ENCODE measurements at regions not wholly inside any gene's neighbourhood (a gene's known extent, or its start where the extent isn't known, plus 50 kb on each side); places are given as distances from the start of the nearest gene placed in this dataset.

DNA sequence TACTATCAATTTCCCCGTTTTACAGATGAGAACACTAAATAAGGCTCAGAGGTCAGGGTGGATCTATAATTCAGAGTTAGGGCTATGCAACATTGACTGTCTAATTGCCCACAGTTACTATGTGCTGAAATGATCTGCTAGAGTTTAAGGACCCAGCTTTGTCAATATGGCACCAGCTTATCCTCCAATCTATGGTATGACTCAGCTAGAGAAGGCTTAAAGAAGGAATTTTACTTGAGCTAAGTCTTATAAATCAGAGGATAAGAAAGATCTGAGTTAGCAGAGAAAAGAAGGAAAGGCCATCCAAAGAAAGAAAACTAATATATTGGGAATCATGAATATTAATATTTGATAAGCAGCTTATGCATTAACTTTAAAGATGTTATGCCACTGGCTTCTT is 78.1 kb downstream of the ASB9 start:
- Histone ChIP-seq H3K4me3 (ENCODE audit: low read length) (no peak overlapping the region), H3K36me3 (ENCODE audit: control insufficient read depth, insufficient read depth, low read length) (no peaks in the 10 kb centered on the region), H3K27ac (ENCODE audit: low read length) (no peak overlapping the region), H3K27me3 (ENCODE audit: control insufficient read depth, insufficient read depth, low read length) (peaks cover 8% of the 10 kb centered on the region), H3K4me1 (ENCODE audit: control insufficient read depth, insufficient read depth, low read length) (no peaks in the 10 kb centered on the region), H3K9me3 (replicated peaks; ENCODE audit: control insufficient read depth, low read depth, low read length) (no peaks in the 10 kb centered on the region)
- no peak for DNase-seq
- WGBS (ENCODE audit: insufficient coverage), result no CpG with 5 or more reads among the region's 1 CpG

DNA sequence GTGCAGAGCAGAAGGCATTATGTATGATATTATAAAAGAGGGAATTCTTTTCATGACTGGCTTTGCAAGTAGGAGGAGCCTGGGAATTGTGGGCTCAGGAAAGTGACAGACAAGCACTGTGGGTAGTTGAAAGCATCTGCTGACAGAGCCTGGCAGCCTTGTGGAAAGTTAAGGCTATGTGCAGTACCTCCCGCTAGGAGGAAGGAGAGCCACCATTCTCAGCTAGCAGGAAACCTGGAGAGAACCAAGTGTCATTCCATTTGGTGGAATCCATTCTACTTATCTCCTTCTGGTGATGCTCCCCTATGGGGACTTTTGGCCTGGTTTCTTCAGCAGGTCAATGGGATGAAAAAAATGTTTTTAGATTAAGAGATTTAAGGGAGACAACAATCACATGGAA is 81.8 kb downstream of the ASB9 start:
- Histone ChIP-seq H3K9me3 (replicated peaks; ENCODE audit: control insufficient read depth, low read depth, low read length) (no peaks in the 10 kb centered on the region), H3K27ac (ENCODE audit: low read length) (no peak overlapping the region), H3K4me1 (ENCODE audit: control insufficient read depth, insufficient read depth, low read length) (no peaks in the 10 kb centered on the region), H3K36me3 (ENCODE audit: control insufficient read depth, insufficient read depth, low read length) (no peaks in the 10 kb centered on the region), H3K4me3 (ENCODE audit: low read length) (no peak overlapping the region), H3K27me3 (ENCODE audit: control insufficient read depth, insufficient read depth, low read length) (peaks cover 9% of the 10 kb centered on the region)
- DNase-seq, result no peak
- no CpG with 5 or more reads among the region's 1 CpG for WGBS (ENCODE audit: insufficient coverage)

DNA sequence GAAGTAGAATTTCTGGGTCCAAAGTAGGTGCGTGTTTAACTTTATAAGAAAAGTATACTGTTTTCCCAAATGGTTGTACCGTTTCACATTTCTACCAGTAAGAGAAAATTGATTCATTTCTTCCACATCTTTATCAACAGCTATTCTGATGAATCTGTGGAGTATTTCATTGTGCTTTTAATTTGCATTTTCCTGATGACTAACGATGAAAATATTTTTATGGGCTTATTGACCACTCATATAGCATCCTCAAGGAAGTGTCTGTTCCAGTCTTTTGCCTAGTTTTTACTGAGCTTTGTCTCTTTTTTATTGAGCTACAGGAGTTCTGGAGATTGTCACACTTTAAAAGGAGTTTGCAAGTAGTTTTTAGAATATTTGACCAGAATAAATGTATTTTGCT is 92.6 kb downstream of the ASB9 start:
- DNase-seq, result no peak
- Histone ChIP-seq H3K27me3 (ENCODE audit: control insufficient read depth, insufficient read depth, low read length) (peaks cover 7% of the 10 kb centered on the region), H3K4me3 (ENCODE audit: low read length) (no peak overlapping the region), H3K9me3 (replicated peaks; ENCODE audit: control insufficient read depth, low read depth, low read length) (no peaks in the 10 kb centered on the region), H3K36me3 (ENCODE audit: control insufficient read depth, insufficient read depth, low read length) (no peaks in the 10 kb centered on the region), H3K27ac (ENCODE audit: low read length) (no peak overlapping the region), H3K4me1 (ENCODE audit: control insufficient read depth, insufficient read depth, low read length) (no peaks in the 10 kb centered on the region)
- WGBS (ENCODE audit: insufficient coverage), result no CpG with 5 or more reads among the region's 3 CpGs

DNA sequence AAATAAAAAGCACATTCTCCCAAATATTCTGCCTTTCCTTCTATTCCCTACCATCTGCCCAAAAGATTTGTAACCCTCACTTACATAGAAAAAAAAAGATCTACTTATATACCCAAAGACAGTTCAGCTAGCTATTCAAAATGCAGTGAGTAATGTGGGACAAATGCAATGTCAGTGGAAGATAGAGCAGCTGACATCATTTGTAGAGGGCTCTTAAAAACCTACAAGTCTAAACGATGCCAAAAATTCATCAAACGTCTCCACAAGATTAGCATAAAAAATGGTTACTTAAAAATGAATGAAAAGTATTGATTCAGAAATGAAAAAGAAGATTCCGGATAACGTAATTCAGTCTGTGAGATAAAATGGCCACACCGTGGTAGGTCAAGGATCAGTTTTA is 96.5 kb downstream of the ASB9 start:
- Histone ChIP-seq H3K36me3 (ENCODE audit: control insufficient read depth, insufficient read depth, low read length) (no peaks in the 10 kb centered on the region), H3K4me1 (ENCODE audit: control insufficient read depth, insufficient read depth, low read length) (no peaks in the 10 kb centered on the region), H3K9me3 (replicated peaks; ENCODE audit: control insufficient read depth, low read depth, low read length) (no peaks in the 10 kb centered on the region), H3K27me3 (ENCODE audit: control insufficient read depth, insufficient read depth, low read length) (peaks cover 4% of the 10 kb centered on the region), H3K4me3 (ENCODE audit: low read length) (no peak overlapping the region), H3K27ac (ENCODE audit: low read length) (no peak overlapping the region)
- 87% methylated on average over 3 of the region's 5 CpGs for WGBS (ENCODE audit: insufficient coverage)
- no peak for DNase-seq

DNA sequence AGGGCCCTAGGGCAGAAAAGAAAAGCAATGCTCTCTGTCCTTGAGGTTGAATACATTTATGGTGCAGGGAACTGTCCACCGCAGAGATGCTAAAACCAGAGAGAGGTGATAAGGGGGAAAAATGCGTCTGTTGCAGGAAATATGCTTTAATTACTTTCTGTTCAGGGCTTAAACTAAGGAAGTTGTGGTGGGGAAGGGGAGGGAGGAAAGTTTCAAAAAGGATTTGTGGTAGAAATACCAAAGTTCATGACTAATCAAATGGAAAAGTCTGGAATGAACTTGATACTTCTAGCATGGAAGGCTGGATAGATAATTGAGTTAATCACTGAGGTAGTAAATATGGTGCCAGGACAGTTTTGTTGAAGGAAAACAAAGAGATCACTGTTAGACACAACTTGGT is 99.0 kb downstream of the ASB9 start:
- Histone ChIP-seq H3K4me3 (ENCODE audit: low read length) (no peak overlapping the region), H3K27ac (ENCODE audit: low read length) (no peak overlapping the region), H3K9me3 (replicated peaks; ENCODE audit: control insufficient read depth, low read depth, low read length) (no peaks in the 10 kb centered on the region), H3K27me3 (ENCODE audit: control insufficient read depth, insufficient read depth, low read length) (peaks cover 4% of the 10 kb centered on the region), H3K4me1 (ENCODE audit: control insufficient read depth, insufficient read depth, low read length) (no peaks in the 10 kb centered on the region), H3K36me3 (ENCODE audit: control insufficient read depth, insufficient read depth, low read length) (no peaks in the 10 kb centered on the region)
- DNase-seq, result no peak
- WGBS (ENCODE audit: insufficient coverage), result 53% methylated on average over 2 of the region's 2 CpGs

DNA sequence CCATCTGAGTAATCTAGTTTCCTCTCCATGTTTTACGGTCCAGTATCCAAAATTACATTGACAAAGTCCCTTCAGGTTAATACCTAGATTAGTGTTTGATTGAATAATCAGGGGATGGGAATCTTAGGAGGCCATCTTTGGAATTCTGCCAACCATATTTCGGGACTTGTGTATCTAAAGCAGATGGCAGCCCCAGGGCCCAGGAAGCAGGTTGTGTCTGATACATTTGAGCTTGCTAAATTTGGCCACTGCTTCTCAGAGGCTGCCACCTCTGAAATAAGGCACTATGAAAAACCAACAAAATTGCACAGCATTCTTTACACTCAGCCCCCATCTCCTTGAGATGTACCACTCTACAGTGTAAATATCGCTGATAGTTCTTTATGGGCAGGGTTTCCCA is 102.1 kb downstream of the ASB9 start:
- Histone ChIP-seq H3K27ac (ENCODE audit: low read length) (no peak overlapping the region), H3K4me1 (ENCODE audit: control insufficient read depth, insufficient read depth, low read length) (no peaks in the 10 kb centered on the region), H3K9me3 (replicated peaks; ENCODE audit: control insufficient read depth, low read depth, low read length) (no peaks in the 10 kb centered on the region), H3K36me3 (ENCODE audit: control insufficient read depth, insufficient read depth, low read length) (no peaks in the 10 kb centered on the region), H3K4me3 (ENCODE audit: low read length) (no peak overlapping the region), H3K27me3 (ENCODE audit: control insufficient read depth, insufficient read depth, low read length) (peaks cover 4% of the 10 kb centered on the region)
- 62% methylated on average over 2 of the region's 3 CpGs for WGBS (ENCODE audit: insufficient coverage)
- no peak for DNase-seq

DNA sequence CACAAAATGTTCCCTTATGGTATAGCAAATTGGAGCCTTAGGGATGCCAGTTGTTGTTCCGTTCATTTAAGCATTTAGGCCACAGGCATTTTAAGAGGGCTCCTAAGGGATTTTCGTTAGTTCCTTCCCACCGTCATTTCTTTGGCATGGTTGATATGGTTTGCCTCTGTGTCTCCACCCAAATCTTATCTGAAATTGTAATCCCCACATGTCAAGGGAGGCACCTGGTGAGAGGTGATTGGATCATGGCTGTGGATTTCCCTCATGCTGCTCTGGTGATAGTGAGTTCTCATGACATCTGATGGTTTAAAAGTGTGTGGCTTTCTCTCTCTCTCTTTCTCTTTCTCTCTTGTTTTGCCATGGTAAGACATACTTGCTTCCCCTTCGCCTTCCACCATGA is 104.1 kb downstream of the ASB9 start:
- Histone ChIP-seq H3K4me3 (ENCODE audit: low read length) (no peak overlapping the region), H3K9me3 (replicated peaks; ENCODE audit: control insufficient read depth, low read depth, low read length) (no peaks in the 10 kb centered on the region), H3K4me1 (ENCODE audit: control insufficient read depth, insufficient read depth, low read length) (no peaks in the 10 kb centered on the region), H3K36me3 (ENCODE audit: control insufficient read depth, insufficient read depth, low read length) (no peaks in the 10 kb centered on the region), H3K27me3 (ENCODE audit: control insufficient read depth, insufficient read depth, low read length) (peaks cover 4% of the 10 kb centered on the region), H3K27ac (ENCODE audit: low read length) (no peak overlapping the region)
- 71% methylated on average over 1 of the region's 4 CpGs for WGBS (ENCODE audit: insufficient coverage)
- no peak for DNase-seq

DNA sequence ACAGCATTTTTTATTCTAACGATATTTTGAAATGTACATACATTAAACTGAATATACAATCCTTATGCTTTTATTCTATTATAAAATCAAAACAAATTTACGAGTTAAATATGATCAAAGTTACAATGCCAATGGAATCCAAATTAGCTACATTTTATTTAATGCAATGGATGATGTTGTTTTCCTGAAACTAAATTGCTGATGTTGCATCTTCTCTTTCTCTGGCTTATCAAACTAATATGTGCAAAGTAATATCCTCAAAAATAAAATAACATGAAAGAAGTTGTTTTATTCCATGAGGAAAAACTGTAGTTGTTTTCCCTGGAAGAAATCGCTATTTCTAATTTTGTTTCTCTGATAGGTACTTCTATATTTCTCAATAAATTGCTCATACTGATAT is 106.8 kb downstream of the ASB9 start:
- Histone ChIP-seq H3K4me3 (ENCODE audit: low read length) (no peak overlapping the region), H3K27me3 (ENCODE audit: control insufficient read depth, insufficient read depth, low read length) (peaks cover 7% of the 10 kb centered on the region), H3K36me3 (ENCODE audit: control insufficient read depth, insufficient read depth, low read length) (no peaks in the 10 kb centered on the region), H3K4me1 (ENCODE audit: control insufficient read depth, insufficient read depth, low read length) (no peaks in the 10 kb centered on the region), H3K27ac (ENCODE audit: low read length) (no peak overlapping the region), H3K9me3 (replicated peaks; ENCODE audit: control insufficient read depth, low read depth, low read length) (no peaks in the 10 kb centered on the region)
- no peak for DNase-seq
- WGBS (ENCODE audit: insufficient coverage), result no CpG with 5 or more reads among the region's 3 CpGs

DNA sequence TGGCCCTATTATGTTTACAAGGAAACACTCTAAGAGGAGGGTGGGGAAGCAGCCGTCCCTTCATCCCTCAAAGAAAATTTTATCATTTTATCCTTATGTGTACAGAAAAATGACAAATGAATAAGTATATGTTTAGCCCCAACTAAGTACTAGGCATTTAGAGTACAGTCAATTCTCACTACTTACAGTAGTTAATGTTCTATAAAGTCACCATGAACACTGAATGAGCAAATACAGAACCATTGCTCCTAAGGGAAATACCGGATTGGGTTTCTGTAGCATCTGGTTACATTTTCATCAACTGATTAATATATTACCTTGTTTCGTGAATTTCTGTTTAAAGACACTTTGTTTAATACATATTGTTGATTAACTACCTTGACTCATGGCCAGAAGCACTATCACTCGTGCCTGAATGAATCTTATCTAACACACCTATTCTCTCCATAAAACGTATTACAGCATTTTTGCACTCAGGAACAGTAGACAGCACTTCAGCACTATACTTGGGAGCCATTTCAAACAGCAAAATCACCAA is 109.3 kb downstream of the ASB9 start:
- H3K4me1 ChIP-seq (ENCODE audit: control insufficient read depth, insufficient read depth, low read length), result no peaks in the 10 kb centered on the region
- no peak for DNase-seq
- WGBS (ENCODE audit: insufficient coverage), result 60% methylated on average over 1 of the region's 5 CpGs
- H3K4me3 ChIP-seq (ENCODE audit: low read length), result no peak overlapping the region
- H3K27ac ChIP-seq (ENCODE audit: low read length), result no peak overlapping the region
- peaks cover 5% of the 10 kb centered on the region for H3K27me3 ChIP-seq (ENCODE audit: control insufficient read depth, insufficient read depth, low read length)
- no peaks in the 10 kb centered on the region for H3K36me3 ChIP-seq (ENCODE audit: control insufficient read depth, insufficient read depth, low read length)
- no peaks in the 10 kb centered on the region for H3K9me3 ChIP-seq (replicated peaks; ENCODE audit: control insufficient read depth, low read depth, low read length)

DNA sequence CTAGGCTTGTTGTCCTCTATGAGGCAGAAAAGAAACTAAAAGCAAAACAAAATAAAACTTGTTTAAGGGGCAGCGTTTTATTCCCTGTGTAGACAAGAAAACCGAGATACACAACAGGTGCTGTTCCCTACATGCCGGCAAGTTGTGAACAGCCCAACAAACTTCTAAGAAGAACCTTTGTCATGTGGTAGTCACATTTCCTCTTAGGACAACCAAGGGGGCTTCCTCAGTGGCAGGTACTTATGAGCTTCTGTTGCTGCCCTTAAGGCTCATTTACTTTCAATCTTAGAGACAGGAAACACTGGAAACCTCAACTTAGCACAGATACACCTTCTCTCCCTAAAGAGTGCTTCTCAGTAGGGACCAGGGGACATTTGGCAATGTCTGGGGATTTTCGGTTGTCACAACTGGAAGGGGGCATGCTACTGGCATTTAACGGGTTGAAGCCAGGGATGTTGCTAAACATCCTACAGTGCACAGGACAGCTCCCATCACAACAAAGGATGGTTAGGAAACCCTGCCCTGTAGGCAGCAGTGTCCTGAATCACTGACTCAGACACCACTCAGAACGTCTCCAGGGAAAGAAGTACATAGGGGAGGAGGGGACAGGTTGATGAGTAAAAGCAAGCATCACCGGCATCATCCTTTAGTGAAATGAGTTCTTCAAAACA is 111.0 kb downstream of the ASB9 start:
- H3K27me3 ChIP-seq (ENCODE audit: control insufficient read depth, insufficient read depth, low read length), result peaks cover 5% of the 10 kb centered on the region
- H3K4me1 ChIP-seq (ENCODE audit: control insufficient read depth, insufficient read depth, low read length), result no peaks in the 10 kb centered on the region
- no peak overlapping the region for H3K4me3 ChIP-seq (ENCODE audit: low read length)
- H3K9me3 ChIP-seq (replicated peaks; ENCODE audit: control insufficient read depth, low read depth, low read length), result no peaks in the 10 kb centered on the region
- H3K36me3 ChIP-seq (ENCODE audit: control insufficient read depth, insufficient read depth, low read length), result no peaks in the 10 kb centered on the region
- DNase-seq, result no peak
- 85% methylated on average over 5 of the region's 7 CpGs for WGBS (ENCODE audit: insufficient coverage)
- no peak overlapping the region for H3K27ac ChIP-seq (ENCODE audit: low read length)

DNA sequence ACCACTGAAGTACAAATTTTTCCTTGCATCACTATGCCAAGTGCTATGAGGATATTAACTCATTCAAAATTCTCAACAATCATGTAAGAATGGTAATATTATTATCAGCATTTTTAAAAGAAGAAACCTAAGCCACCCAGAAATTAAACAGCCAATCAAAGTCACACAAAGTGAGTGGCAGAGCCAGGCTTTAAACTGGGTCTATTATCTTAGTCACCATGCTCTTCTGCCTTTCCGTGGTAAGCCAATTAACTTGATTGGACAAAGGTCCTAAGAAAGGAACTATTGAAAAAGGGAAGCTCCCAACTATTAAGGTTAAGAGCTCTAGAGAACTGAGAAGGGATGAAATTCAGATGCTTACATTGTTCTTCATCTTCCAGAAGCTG is 111.5 kb downstream of the ASB9 start:
- no peak overlapping the region for H3K27ac ChIP-seq (ENCODE audit: low read length)

More for the DNA sequence above, 111.5 kb downstream of the ASB9 start:
- no peaks in the 10 kb centered on the region for H3K9me3 ChIP-seq (replicated peaks; ENCODE audit: control insufficient read depth, low read depth, low read length)
- no peak overlapping the region for H3K4me3 ChIP-seq (ENCODE audit: low read length)
- H3K27me3 ChIP-seq (ENCODE audit: control insufficient read depth, insufficient read depth, low read length), result peaks cover 5% of the 10 kb centered on the region
- DNase-seq, result no peak
- no peaks in the 10 kb centered on the region for H3K4me1 ChIP-seq (ENCODE audit: control insufficient read depth, insufficient read depth, low read length)
- WGBS (ENCODE audit: insufficient coverage), result 29% methylated on average over 1 of the region's 1 CpG
- H3K36me3 ChIP-seq (ENCODE audit: control insufficient read depth, insufficient read depth, low read length), result no peaks in the 10 kb centered on the region

All from muscle of leg (tissue), 3 donors.